ENCODE measurements at regions not wholly inside any gene's neighbourhood (a gene's known extent, or its start where the extent isn't known, plus 50 kb on each side); places are given as distances from the start of the nearest gene placed in this dataset.

GRCh38 chr5:31000287-31000686 is 193.2 kb upstream of the CDH6 start:
- DNase-seq (ENCODE audit: low read depth, low spot score) = no peak
- in situ Hi-C loops (cut with HindIII; ENCODE audit: low pct_unique_long_range_greater_than_20kb, low sequenced_read_pairs) = no loop called here

GRCh38 chr5:30997681-30998080 is 195.8 kb upstream of the CDH6 start:
- in situ Hi-C loops (cut with HindIII; ENCODE audit: low pct_unique_long_range_greater_than_20kb, low sequenced_read_pairs) = no loop called here
- no peak for DNase-seq (ENCODE audit: low read depth, low spot score)

GRCh38 chr5:30994902-30995301 is 198.6 kb upstream of the CDH6 start:
- no peak for DNase-seq (ENCODE audit: low read depth, low spot score)
- in situ Hi-C loops (cut with HindIII; ENCODE audit: low pct_unique_long_range_greater_than_20kb, low sequenced_read_pairs) = no loop called here

- in situ Hi-C loops (cut with HindIII; ENCODE audit: low pct_unique_long_range_greater_than_20kb, low sequenced_read_pairs) = no loop called here
- DNase-seq (ENCODE audit: low read depth, low spot score) = no peak
Observed at GRCh38 chr5:30994176-30994575, 199.3 kb upstream of the CDH6 start.

DNA sequence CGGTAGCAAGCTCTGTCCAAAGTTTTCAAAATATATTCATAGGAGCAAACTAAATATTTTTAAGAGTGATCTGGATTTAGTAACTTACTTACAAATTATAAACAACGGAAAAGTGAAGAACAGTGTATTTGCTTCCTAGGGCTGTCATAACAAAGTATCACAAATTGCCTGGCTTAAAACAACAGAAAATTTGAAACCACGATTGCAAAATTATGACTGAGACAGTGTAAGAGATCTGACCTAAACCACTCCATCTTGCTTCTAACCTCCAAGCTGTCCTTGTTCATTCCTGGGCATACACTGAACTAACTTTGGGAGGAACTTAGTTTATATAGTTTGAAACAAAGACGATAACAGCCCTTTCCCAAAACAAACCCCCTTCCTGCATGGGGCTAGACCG is 202.0 kb upstream of the CDH6 start:
- in situ Hi-C loops (cut with HindIII; ENCODE audit: low pct_unique_long_range_greater_than_20kb, low sequenced_read_pairs) = no loop called here
- DNase-seq (ENCODE audit: low read depth, low spot score) = no peak

DNA sequence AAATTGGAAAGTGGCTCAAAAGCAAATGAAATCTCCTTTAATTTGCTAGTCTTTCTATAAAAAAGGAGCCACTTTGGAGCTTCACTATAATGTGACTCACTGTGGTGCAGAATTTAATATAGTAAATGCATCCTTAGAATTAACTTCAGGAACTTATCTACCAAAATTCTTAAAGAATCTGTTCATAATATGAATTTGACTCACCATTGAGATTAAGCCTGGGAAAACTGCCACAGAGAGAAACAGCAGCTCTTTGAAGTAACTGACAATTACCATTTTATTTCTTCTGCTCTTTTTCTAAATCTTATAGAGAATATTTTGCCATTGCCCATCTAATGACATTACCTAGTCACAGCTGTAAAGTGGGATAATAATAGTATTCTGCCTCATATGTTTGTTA is 211.9 kb upstream of the CDH6 start:
- no peak for DNase-seq (ENCODE audit: low read depth, low spot score)
- in situ Hi-C loops (cut with HindIII; ENCODE audit: low pct_unique_long_range_greater_than_20kb, low sequenced_read_pairs) = no loop called here

- DNase-seq (ENCODE audit: low read depth, low spot score) = no peak
- in situ Hi-C loops (cut with HindIII; ENCODE audit: low pct_unique_long_range_greater_than_20kb, low sequenced_read_pairs) = no loop called here
Observed at GRCh38 chr5:30968971-30969370, 224.5 kb upstream of the CDH6 start.

DNA sequence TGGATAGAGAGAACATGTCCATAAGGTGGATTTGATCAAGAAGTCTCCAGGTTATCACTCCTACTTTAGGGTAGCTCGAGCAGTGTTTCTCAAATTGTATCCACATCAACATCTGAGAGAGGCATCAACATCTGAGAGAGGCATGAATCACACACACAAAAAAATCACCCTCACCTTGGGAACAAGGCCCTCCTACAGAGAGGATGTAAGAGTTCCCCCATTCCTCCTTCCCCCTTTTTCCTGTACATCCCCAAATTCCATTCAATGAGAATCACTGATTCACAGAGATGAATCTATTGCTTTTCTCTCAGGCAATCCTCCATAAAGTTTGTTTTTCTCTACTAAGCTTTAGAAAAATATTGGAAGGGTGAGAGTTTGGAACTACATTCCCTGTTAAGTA is 233.4 kb upstream of the CDH6 start:
- DNase-seq (ENCODE audit: low read depth, low spot score) = no peak
- in situ Hi-C loops (cut with HindIII; ENCODE audit: low pct_unique_long_range_greater_than_20kb, low sequenced_read_pairs) = no loop called here

DNA sequence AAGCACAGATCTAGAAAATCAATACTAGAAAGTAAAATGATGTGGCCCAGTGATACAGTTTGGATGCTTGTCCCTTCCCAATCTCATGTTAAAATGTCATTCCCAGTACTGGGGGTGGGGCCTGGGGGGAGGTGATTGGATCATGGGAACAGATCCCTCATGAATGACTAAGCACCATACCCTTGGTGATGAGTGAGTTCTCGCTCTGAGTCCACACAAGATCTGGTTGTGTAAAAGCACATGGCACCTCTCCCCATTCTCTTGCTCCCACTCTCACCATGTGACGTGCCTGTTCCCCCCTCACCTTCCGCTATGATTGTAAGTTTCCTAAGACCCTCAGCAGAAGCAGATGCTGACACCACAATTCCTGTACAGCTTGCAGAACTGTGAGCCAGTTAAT is 234.2 kb upstream of the CDH6 start:
- in situ Hi-C loops (cut with HindIII; ENCODE audit: low pct_unique_long_range_greater_than_20kb, low sequenced_read_pairs) = no loop called here
- DNase-seq (ENCODE audit: low read depth, low spot score) = no peak

- no peak for DNase-seq (ENCODE audit: low read depth, low spot score)
- in situ Hi-C loops (cut with HindIII; ENCODE audit: low pct_unique_long_range_greater_than_20kb, low sequenced_read_pairs) = no loop called here
Observed at GRCh38 chr5:30957591-30957990, 235.9 kb upstream of the CDH6 start.

DNA sequence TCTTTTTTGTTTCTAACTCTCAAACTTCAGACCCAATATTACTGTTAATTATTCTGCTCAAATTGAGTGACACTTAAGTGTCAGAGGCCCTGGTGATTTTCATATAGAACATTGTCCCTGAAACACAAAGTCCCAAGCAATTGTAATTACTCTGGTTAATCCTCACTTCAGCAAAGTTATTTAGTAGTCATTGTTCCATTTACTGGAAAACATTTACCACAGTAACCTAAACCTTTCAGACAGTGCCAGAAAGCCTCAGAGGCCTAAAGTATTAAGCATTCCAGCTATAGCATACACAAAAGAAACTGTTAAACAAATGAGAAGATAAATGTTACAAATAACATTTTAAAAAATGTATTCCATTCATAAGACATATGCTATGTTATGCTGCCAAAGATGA is 237.2 kb upstream of the CDH6 start:
- in situ Hi-C loops (cut with HindIII; ENCODE audit: low pct_unique_long_range_greater_than_20kb, low sequenced_read_pairs) = no loop called here
- DNase-seq (ENCODE audit: low read depth, low spot score) = no peak

- in situ Hi-C loops (cut with HindIII; ENCODE audit: low pct_unique_long_range_greater_than_20kb, low sequenced_read_pairs) = no loop called here
- peak; percentile 35 for DNase-seq (ENCODE audit: low read depth, low spot score)
Observed at GRCh38 chr5:30937070-30937469, 256.4 kb upstream of the CDH6 start.

DNA sequence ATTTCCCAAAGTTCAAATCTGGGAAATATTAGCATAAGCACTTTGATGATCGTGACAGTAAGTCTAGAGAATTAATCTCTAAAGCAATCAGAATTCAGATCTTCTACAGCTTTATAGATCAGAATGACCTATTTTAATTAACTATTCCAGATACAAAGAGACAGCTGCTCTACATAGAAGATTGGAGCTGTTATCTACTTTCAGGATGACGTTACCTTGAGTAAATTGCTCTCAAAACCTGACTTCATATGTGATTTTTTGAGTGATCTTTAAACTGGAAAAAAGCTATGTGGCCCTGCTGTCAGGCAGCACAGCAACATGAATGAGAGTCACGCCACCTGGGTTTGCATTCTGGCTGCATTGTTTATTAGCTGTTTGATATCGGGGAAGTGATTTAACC is 259.9 kb upstream of the CDH6 start:
- DNase-seq (ENCODE audit: low read depth, low spot score) = no peak
- in situ Hi-C loops (cut with HindIII; ENCODE audit: low pct_unique_long_range_greater_than_20kb, low sequenced_read_pairs) = no loop called here

- no peak for DNase-seq (ENCODE audit: low read depth, low spot score)
- in situ Hi-C loops (cut with HindIII; ENCODE audit: low pct_unique_long_range_greater_than_20kb, low sequenced_read_pairs) = no loop called here
Observed at GRCh38 chr5:30932273-30933017, 261.0 kb upstream of the CDH6 start.

DNA sequence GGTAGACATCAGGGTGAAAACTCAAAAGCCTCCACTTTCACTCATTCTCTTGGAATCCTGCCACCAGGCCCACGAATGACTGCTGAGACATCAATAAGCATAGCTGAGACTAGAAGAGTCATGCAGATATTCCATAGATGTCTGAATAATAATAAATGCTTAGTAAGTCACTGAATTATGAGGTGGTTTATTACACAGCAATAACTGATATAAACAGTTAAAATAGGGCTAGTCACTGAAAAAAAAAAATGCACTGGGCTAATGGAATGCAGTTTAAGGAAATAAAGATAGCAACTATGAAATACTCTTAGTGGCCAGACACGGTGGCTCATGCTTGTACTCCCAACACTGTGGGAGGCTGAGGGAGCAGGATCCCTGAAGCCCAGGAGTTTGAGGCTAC is 262.8 kb upstream of the CDH6 start:
- DNase-seq (ENCODE audit: low read depth, low spot score) = no peak
- in situ Hi-C loops (cut with HindIII; ENCODE audit: low pct_unique_long_range_greater_than_20kb, low sequenced_read_pairs) = no loop called here

GRCh38 chr5:30928956-30929355 is 264.5 kb upstream of the CDH6 start:
- no peak for DNase-seq (ENCODE audit: low read depth, low spot score)
- in situ Hi-C loops (cut with HindIII; ENCODE audit: low pct_unique_long_range_greater_than_20kb, low sequenced_read_pairs) = no loop called here

DNA sequence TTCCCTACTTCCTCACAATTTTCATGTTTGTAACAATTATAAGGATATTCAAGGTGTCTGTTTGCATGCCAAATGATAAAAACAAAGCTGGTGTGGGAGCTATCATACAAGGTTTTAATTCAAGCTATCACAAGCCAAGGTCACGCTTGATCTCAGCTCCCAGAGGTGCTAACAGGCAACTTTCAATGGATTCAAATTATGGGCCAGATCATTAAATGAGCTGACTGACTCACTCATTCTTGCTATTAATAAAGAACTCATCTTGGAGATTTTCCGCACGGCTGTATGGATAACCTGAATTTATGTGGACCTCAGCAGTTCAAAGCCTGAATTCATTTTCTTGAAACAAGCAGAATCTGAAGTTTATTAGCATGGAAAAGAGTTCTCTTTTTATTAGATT is 267.3 kb upstream of the CDH6 start:
- DNase-seq (ENCODE audit: low read depth, low spot score) = no peak
- in situ Hi-C loops (cut with HindIII; ENCODE audit: low pct_unique_long_range_greater_than_20kb, low sequenced_read_pairs) = no loop called here

GRCh38 chr5:30921388-30921787 is 272.1 kb upstream of the CDH6 start:
- no peak for DNase-seq (ENCODE audit: low read depth, low spot score)
- in situ Hi-C loops (cut with HindIII; ENCODE audit: low pct_unique_long_range_greater_than_20kb, low sequenced_read_pairs) = no loop called here

DNA sequence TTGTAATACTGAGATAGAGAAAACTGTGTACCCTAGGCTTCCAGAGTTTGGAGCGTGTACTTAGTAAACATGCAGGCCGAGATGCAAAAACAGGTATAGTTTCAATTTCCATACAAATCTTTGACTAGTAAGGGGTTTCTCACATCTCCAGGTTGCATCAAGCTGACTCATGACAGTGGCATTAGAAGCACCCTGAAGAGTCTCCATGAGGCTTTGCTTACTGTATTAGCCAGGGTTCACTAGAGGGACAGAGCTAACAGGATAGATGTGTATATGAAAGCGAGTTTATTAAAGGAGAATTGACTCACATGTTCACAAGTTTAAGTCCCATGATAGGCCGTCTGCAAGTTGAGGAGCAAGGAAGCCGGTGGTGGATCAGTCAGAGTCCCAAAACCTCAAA is 275.3 kb upstream of the CDH6 start:
- in situ Hi-C loops (cut with HindIII; ENCODE audit: low pct_unique_long_range_greater_than_20kb, low sequenced_read_pairs) = no loop called here
- DNase-seq (ENCODE audit: low read depth, low spot score) = no peak

DNA sequence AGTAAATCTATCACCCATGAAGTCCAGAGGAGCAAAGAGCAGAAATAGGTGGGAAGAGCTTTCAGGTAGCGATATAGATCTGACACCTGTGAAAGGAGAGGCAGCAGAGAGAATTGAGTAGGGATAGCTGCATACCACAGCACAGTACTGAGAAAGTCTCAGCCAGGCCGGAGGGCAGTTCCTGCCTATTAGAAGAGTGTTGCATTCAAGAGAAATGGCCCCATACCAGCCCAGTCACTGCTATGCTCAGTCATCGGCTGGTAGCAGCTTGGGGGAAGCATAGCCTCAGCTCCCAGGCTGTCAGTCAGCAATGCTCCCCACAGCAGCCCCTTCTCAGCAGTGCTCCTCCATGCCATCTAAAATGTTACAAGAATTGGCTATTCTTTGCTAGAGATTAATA is 285.1 kb upstream of the CDH6 start:
- no peak for DNase-seq (ENCODE audit: low read depth, low spot score)
- in situ Hi-C loops (cut with HindIII; ENCODE audit: low pct_unique_long_range_greater_than_20kb, low sequenced_read_pairs) = no loop called here

Measured in SK-MEL-5 (cell line).